HG03439 (cell line): ENCODE measurements at regions not wholly inside any gene's neighbourhood (a gene's known extent, or its start where the extent isn't known, plus 50 kb on each side); places are given as distances from the start of the nearest gene placed in this dataset.
"Not testable (repeated sequence)": the region's sequence is repeated elsewhere in the genome, so short reads cannot be mapped to it uniquely, and the experiment has no call there.

Experiments used
- ATAC-seq: cut with Tn5 transposase; IDR thresholded peaks from one replicate; pipeline ENCODE4 v1.9.1; 2021; ENCODE audit warnings: mild to moderate bottlenecking, moderate library complexity; ENCODE audit not compliant: unreplicated experiment

DNA sequence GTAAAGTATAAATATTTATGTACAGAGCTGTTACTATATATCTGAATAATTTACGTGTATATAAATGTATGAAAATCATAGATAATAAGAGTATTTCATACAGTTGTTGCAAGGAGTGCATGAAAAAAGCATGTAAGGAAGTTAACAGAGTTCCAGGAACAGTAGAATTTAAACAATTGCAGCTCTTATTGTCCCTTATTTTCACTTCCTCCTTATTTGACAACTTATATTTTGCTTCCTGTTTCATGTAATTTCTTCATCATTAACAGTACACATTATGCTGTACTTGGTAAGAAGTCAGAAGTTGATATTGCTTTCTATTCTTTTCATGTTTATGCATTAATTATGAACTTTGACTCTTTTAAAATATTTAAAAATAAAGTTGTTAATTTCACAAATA, 681.5 kb downstream of the LRRIQ3 start:
- no peak for ATAC-seq

DNA sequence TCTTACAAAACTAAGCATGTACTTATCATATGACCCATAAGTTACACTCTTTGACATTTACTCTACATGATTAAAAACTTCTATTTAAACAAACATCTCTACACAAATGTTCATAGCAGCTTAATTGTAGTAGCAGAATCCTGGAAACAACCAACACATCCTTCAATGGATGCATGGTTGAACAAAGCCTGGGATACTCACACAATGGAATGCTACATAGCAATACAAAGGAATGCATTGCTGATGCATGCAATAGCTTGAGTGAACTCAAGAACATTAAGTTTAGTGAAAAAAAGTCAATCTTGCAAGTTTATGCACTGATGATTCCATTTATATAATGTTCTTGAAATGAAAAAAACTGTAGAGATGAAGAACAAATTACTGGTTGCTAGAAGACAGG, 686.9 kb downstream of the LRRIQ3 start:
- ATAC-seq, result no peak

DNA sequence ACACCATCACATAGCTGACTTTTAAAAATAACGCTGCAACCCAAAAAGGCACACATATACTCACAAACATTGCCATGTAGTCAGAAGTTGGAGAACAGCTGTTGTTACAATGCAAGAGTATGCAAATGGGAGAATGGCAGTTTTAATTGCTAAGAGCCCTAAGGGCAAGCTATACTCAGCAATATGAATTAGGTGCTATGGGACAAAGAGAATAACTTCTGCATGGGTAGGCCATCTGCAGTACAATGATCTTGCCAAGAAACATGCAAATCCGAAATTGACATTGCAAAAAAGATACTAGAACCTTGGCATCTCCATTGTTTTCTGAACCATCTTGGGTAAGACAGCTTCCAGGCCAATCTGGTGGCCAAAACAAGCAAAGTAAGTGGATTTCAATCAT, 697.8 kb downstream of the LRRIQ3 start:
- ATAC-seq, result no peak

DNA sequence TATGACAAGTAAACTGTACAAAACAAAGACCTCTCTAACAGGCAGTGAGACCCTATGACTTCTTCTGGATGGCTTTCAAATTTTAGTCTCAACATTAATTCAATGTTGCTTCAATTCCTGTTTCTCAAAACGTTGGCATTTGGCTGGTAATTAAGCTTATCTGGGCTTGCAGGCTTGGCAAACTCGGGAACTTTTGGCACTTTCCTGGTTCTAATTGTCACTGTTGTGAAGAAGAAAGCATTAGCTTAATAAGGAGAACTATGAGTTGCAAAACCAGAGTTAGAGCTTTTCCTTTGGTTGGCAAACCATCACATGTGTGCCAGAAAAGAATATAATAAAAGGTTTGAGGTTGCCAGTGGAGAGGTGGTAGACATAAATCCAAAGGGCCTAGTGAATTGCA, 698.3 kb downstream of the LRRIQ3 start:
- no peak for ATAC-seq

DNA sequence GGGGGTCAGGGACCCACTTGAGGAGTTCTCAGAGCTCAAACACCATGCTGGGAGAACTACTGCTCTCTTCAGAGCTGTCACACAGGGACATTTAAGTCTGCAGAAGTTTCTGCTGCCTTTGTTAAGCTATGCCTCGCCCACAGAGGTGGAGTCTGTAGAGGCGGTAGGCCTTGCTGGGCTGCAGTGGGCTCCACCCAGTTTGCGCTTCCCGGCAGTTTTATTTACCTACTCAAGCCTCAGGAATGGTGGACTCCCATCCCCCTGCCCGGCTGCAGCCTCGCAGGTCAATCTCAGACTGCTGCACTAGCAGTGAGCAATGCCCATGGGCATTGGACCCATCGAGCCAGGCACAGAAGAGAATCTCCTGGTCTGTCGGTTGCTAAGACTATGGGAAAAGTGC, 706.4 kb downstream of the LRRIQ3 start:
- ATAC-seq, result no peak

DNA sequence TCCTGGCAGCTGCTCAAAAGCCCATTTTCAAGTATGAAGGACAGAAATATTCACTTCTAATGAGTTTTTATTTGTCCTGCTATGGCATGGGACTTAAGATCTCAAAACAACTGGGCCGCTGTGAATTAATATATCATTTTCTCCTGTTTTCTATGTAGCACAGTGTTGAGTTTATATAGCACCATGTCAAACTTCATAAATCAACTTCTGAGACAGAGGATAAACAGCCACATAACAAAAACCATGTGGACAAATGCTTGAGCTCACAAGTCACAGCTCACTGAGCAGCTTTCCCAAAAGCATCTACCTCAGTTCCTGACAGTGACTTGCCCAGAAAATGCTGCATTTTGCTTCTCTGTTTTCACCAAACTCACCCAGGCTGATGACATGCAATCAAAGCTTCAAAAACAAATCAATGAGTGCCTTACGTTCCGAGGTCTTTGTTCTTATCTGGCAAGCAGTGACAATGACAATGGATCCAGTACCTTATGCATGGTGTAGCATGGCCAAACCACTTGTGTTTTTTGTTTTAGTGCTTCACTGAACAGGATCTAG, 722.6 kb downstream of the LRRIQ3 start:
- ATAC-seq, result no peak

DNA sequence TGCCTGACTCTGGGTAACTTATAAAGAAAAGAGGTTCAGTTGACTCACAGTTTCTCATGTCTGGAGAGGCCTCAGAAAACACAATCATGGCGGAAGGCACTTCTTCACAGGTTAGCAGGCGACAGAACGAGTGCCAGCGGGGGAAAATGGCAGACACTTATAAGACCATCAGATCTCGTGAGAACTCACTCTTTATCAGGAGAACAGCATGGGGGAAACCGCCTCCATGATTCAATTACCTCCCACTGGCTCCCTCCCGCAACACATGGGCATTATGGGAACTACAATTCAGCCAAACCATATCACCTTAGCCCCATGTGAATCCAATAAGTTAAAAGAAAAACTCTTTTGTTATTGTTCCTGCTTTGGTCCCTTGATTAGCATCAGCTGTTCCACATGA, 725.2 kb downstream of the LRRIQ3 start:
- ATAC-seq, result no peak

DNA sequence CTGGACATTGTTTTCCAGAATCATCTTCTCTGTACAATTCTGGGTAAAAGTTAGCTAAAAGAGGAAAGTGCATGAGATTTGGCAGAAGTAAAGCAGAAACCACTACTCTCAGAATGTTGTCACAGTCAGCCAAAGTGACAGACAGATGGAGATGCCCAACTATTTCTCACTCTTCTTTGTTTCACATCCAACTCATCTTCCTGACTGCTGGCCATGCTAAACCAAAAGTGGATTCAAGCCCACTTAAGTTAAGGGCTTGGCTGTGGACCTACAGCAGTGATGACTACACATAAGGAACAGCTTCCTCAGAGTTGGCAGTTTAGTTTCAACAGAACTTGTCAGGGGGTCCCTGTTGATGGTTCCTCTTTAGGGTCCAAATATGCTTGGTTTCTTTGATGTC, 730.2 kb downstream of the LRRIQ3 start:
- no peak for ATAC-seq

DNA sequence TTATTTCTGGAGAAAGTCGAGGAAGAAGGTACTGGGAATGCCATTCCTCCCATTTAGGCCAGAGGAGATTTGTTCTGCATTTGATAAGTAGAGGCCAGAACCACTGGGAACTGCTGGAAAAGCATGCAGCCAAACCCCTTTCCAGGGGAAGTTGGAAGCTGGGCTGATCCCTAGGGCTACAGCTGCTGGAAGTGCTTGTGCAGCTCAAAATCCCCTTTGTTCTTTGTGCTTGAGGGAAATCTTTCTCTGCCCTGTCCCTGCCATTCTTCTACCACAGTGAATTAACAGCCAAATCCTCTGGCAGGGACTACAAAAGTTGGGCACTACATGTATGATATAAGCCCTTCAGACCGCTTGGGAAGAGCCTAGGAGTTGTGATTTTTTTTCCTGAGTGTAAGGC, 734.1 kb downstream of the LRRIQ3 start:
- ATAC-seq, result no peak

DNA sequence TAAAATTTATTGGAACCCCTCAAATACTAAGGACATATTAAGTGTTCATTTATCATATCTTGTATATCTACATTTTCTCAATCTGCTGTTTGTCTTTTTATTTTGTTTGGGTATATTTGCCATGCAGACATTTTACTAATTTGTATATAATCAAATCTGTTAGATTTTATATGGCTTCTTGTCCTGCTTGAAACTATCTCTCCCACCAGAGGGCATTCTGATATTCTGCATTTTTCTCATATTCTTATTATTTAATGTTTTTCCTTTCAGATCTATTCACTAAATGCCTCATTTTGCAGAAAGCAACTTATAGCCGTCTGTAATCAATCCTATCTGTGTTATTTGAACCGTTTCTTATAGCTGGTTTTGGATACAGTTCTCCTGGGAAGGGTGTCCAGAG, 745.5 kb downstream of the LRRIQ3 start:
- ATAC-seq, result no peak

DNA sequence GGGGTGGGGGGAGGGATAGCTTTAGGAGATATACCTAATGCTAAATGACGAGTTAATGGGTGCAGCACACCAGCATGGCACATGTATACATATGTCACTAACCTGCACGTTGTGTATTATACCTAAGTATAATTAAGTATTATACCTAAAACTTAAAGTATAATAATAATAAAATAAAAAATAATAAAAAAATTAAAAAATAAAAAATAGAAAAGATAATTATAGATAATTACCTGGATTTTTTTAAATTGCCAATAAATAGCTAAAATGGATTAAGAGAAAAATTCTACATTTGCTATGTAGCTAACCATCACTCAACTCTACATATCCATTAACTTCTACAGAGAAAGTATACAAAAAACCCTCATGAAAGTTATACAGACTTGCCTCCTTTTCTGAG, 747.3 kb downstream of the LRRIQ3 start:
- not testable (repeated sequence) for ATAC-seq

DNA sequence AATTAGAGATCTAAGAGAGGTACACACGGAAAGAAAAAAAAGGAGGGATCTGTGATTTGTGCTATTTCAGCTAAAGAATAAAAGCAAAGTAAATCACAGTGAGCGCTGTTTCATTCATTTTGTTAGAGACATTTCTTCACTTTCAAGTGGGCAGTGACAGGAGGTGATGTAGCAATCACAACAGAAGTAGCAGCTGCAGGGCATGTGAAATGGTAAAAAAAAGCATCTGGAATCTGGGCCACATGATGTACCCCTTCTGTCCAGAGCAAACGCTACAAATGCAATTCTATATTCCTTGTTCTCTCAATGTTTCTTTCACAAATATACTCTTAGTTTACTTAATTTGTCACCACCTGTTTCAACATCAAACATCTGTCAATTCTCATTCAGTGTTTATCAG, 786.5 kb downstream of the LRRIQ3 start:
- no peak for ATAC-seq

DNA sequence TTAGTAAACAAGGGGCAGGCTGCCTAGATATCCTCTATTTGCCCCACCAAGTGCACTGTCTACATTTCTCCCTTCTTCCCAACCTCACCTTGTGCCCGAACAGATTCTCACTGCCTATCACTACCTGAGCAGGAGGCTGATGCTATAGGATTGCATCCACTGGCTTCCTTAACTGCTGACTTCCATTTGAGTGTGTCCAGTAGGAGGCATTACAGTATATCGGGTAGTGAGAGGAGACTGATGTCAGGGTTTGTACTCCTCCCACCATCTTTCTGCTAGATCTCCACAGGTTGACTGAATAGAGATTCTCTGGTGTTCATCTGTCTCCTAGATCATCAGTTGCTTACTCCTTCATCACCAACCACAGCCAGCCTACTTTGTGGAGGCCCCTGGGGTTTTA, 796.3 kb downstream of the LRRIQ3 start:
- ATAC-seq, result no peak

DNA sequence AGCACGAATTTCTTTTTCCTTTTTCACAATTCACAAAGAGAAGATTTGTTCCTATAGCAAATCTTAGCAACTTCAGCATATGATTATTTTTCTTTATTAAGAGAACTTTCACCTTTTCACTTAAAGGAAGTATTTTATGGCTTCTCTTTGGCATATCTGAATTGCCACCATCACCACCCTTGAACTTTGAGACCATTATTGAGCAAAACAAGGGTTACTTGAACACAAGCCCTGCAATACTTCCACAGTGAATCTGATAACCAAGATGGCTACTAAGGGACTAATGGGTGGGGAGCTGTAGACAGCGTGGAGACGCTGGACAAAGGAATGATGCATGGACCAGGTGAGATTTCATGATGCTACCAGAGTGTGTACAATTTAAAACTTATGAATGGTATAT, 815.0 kb downstream of the LRRIQ3 start:
- no peak for ATAC-seq

DNA sequence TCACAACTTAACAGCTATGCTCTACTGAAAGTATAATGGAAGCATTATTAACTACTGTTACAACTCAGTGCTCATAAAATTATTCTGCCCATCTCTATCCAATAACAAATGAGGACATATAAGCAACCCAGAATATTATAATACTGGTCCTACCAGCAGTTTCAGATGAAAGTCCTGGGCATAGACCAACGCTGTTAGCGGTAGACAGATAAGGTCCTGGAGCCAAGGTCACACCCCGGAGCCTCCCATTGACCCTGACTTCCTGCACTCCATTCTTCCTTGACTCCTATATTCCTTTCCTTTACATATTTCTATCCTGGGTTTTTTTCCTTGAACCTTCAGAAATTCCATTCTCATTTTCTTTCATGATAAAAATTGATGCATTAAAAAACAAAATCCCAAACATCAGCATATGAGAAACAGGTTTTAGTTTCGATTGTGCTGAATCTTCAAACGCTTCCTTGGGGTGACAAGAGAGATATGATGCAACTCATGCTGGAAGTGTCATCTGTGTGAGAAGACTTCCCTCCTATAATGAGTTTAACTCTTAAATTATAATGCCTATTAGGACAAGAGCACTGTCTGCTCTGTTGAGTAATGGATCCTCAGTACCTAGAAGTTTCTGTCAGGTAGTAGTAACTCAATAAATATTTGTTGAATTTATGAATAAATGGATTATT, 831.1 kb downstream of the LRRIQ3 start:
- ATAC-seq, result no peak

DNA sequence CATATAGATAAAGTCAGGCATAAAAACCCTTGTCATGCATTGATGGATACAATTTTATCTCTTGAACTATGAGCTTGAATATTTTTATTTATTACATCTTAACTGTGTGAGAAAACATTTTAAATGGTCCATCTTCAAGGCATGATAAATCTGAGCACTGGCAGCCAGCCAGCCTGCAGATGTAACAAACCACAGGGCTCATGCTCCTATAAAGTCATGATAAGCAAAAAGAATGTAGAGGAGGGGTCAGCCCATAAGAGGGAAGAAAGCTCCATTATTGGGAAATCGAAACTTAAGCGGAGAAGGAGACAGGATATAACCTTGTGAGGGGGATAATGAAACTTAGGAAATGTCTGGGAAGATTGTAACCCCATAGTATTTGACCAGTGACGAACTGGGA, 839.0 kb downstream of the LRRIQ3 start:
- ATAC-seq, result no peak

DNA sequence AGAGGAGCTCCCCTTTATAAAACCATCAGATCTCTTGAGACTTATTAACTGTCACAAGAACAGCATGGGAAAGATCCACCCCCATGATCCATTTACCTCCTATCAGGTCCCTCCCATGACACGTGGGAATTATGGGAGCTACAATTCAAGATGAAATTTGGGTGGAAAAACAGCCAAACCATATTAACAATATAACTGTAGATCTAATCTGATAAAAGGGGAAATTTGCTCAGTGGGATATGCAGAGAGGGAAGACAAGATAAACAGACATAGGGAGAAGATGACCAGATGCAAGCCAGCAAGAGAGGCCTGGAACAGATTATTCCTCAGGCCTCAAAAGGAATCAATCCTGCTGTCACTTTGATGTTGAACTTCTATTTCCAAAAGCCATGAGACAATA, 841.5 kb downstream of the LRRIQ3 start:
- no peak for ATAC-seq

DNA sequence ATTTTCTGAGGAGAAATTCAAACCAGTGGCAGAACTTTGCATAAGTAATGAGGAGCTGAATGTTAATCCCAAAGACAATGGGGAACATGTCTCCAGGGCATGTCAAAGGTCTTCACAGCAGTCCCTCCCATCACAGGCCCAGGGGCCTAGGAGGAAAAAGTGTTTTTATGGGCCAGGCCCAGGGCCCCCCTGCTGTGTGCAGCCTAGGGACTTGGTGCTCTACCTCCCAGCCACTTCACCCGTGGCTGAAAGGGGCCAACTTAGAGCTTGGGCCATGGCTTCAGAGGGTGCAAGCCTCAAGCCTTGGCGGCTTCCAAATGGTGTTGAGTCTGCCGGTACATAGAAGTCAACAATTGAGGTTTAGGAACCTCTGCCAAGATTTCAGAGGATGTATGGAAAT, 854.0 kb downstream of the LRRIQ3 start:
- no peak for ATAC-seq

DNA sequence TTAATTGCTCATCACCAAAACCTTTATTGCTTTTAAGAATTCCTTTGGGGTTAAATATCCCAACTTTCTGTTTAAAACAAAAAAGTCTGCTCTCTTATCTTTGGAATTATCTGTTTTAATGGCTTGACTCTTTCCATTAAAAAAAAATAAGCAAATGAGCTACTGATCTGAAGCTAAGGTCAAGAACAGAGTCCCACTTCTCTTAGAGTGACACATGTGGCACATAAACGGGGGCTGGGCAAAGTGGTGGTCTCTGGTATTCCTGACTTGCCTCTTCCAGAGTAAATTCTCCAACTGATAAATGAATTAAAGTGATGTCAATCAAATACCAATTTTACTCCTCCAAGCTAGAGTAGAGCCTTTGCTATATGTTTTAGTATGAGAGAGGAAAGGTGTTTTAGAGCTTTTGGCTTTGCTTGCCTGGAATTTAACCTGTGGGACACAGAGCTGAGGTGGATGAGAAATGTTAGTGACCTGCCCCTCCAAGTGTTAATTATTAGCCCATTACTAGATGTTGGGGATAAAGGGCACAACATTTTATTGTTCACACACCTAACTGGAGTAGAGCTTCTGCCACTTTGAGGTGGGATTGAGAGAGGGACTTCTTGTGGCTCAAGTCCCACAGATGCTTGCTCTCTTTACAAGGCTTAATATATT, 864.0 kb downstream of the LRRIQ3 start:
- ATAC-seq, result no peak

DNA sequence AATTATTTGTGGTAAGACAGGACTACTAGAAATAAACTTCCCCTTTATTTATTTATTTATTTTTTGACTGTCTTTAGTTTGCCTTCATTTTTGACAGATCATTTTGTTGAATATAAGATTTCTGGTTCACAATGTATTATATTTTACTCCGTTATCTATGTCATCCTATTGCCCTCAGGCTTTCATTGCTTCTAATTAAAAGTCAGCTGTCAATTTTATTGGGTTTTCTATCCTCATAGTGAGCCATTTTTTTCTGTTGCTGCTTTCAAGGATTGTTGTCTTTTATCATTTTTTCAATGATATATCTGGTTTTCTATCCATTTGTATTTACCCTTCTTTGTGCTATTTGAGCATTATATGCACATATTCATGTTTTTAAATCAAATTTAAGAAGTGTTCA, 866.2 kb downstream of the LRRIQ3 start:
- no peak for ATAC-seq

DNA sequence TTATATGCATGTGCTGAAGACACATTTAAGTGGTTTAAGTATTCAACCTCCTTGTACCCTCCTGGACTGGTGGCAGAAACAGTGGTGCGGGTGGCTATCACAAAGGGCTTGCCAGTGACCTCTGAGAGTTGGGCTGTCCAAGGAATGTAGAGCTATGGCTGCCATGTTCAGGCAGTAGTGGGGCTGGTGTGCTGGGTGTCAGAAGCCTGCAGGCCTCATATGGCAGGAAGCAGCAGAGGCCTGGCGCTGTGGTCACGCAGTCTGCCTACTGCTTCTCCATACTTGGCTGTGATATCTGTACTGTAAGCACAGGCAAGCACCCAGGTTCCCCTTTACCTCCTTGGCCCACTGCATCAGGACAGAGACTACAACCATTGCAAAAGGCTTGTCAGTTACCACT, 870.0 kb downstream of the LRRIQ3 start:
- ATAC-seq, result no peak

DNA sequence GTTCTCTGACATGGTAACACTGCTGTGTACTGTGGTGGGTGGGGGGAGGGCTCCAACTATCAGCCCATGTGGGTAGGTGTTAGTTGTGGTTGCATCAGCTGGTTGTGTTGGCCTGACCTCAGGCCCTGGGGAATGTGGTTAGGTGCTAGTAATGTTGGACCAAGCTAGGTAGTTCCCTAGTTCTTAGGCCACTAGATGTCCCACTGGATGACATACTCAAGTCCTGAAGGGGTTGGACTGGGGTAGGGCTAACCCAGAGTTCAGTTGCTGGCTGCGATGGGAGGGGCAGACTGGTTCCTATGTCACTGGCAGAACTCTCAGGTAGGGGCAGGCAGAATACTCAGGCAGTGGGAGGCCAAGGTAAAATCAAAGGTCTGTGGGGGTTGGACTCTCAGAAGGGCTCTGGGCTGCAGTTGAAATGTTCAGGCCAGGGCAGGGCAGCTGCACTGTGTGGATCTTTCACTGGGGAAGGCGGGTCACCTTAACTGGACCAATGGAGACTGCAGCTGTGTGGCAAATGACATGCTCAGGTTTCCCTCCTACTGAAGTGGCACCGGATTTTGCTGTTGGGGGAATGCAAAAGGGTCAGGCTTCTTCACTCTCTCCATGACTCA, 870.7 kb downstream of the LRRIQ3 start:
- no peak for ATAC-seq
